GM21526 (cell line): ENCODE measurements at regions not wholly inside any gene's neighbourhood (a gene's known extent, or its start where the extent isn't known, plus 50 kb on each side); places are given as distances from the start of the nearest gene placed in this dataset.

ENCODE experiments used
- ATAC-seq: cut with Tn5 transposase; IDR thresholded peaks from one replicate; pipeline ENCODE4 v1.9.1; 2021; ENCODE audit warnings: moderate library complexity; ENCODE audit not compliant: unreplicated experiment, low FRiP score

GRCh38 chr3:44013967-44014366 is 227.7 kb upstream of the TOPAZ1 start:
- ATAC-seq, result no peak

- ATAC-seq, result no peak
Measured at GRCh38 chr3:44015170-44015569, 226.5 kb upstream of the TOPAZ1 start.

DNA sequence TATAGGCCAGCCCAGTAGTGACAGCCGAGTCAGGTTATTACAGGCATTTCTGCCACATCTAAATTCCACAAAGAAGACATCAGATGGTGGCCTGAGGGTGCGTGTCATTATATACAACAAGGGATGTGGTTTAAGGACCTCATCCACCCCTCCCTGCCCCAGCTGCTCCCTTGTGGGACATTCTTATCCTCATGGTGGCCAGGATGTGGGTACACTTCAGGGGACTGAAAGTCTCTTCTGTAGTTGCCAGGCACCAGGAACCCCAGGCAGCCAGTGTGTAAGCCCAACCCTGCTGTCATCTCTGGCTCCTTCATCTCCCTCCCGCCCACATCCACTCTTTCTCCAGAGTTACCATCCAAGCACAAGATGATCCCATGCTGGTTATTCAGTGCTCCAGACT is 224.9 kb upstream of the TOPAZ1 start:
- no peak for ATAC-seq

GRCh38 chr3:44018926-44019325 is 222.8 kb upstream of the TOPAZ1 start:
- no peak for ATAC-seq

GRCh38 chr3:44019736-44020135 is 221.9 kb upstream of the TOPAZ1 start:
- no peak for ATAC-seq

- no peak for ATAC-seq
Measured at GRCh38 chr3:44020143-44020542, 221.5 kb upstream of the TOPAZ1 start.

GRCh38 chr3:44021651-44022594 is 219.8 kb upstream of the TOPAZ1 start:
- ATAC-seq, result no peak

DNA sequence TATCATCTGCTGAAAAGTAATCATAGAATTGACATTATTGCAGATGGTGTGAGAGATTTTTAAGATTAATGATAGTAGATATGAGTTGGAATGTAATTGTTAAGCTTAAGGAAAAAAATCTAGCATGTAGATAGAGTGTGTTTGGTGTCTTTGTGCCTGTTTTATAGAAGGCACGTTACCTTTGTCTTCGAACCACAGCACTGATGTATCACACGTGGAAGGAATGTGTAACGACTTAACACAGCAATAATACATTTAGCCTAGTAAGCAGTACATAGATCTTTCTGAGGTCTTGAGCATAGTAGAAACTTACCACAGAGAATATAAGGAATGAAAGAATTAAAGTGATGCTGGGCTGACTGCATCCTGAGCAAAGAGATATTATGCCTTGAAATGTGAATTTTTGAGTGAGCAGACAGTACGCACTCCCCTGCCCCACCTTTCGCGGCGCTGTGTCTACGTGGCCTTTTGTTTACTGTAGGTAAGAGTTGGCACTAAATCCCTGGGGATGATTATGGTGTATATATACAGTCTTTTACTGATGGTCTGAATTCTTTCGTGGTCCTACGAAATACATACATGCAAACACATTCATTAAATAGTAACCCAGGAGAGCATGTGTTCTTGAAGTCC is 217.6 kb upstream of the TOPAZ1 start:
- no peak for ATAC-seq

GRCh38 chr3:44026220-44026865 is 215.3 kb upstream of the TOPAZ1 start:
- no peak for ATAC-seq

GRCh38 chr3:44029100-44029499 is 212.6 kb upstream of the TOPAZ1 start:
- no peak for ATAC-seq

GRCh38 chr3:44030285-44030684 is 211.4 kb upstream of the TOPAZ1 start:
- ATAC-seq, result no peak

- no peak for ATAC-seq
Measured at GRCh38 chr3:44030687-44031305, 210.9 kb upstream of the TOPAZ1 start.

- no peak for ATAC-seq
Measured at GRCh38 chr3:44031387-44032380, 210.0 kb upstream of the TOPAZ1 start.

DNA sequence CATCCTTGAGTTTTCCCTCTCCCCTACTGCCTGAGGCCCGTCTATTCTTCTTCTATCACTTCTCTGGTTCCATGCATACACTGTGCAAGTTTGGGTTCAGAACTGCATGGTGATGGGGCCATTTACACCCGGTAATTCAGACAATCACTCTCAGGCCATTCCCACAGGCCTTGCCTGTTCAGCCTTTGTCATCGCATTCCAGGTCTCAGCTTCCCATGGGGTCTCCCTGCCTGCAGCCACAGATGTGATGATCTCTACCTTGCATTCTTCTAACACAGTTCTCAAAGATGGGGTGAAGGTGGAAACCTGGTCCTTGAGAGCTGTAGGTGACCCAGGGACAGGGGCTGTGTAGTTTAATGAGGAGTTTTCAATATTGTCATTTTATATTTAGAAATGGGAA is 209.2 kb upstream of the TOPAZ1 start:
- ATAC-seq, result no peak

DNA sequence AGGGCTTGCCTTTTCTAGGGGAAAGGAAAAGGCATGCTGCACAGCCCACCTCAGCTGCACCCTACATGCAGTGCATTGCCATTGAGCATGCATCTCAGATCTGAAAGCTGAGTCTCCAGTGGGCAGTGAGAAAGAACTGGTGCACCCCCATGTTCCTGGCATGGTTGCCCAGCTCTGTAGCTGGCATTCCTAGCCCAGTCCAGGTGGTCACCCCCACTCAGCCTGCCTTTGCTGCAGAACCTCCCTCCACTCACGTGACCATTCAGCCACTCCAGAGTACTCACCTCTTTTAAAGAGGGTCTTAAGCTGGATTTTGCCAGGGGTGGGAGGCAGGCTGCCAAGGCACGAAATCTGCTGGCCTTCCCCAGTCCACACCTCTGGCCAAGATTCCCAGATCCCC is 208.6 kb upstream of the TOPAZ1 start:
- no peak for ATAC-seq

DNA sequence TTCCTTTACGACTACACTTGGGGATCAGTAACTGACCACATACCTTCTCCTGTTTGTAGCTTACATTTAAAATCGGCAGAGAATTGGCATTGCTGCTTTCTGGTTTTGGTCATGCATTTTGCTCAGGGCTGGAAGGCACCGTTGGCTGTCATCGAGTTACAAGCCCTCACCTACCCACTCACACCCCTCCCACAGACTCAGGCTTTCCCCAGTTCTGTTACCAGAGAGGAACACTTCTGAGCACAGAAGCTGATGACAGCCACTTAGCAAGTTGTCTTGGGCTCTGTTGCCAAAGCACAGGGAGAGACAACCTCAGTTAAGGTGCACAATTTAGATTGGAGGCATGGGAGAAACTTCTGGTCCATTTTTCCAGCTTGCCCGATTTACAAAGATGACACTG is 204.8 kb upstream of the TOPAZ1 start:
- ATAC-seq, result no peak

GRCh38 chr3:44039006-44039405 is 202.7 kb upstream of the TOPAZ1 start:
- ATAC-seq, result no peak

GRCh38 chr3:44041726-44042125 is 200.0 kb upstream of the TOPAZ1 start:
- no peak for ATAC-seq

- ATAC-seq, result no peak
Measured at GRCh38 chr3:44042772-44043171, 198.9 kb upstream of the TOPAZ1 start.
